Type B pancreatic cell (in vitro differentiated cells): ENCODE measurements at regions not wholly inside any gene's neighbourhood (a gene's known extent, or its start where the extent isn't known, plus 50 kb on each side); places are given as distances from the start of the nearest gene placed in this dataset.

Experiments
- DNase-seq: peaks from one replicate; pipeline ENCODE4 v3.0.0; 2021; ENCODE audit warnings: mixed read lengths; ENCODE audit not compliant: unreplicated experiment; ENCODE audit errors: extremely low spot score
- H3K27ac Mint-ChIP-seq: 2 replicates; pipeline ENCODE4 v1.8.0; 2021; ENCODE audit warnings: mild to moderate bottlenecking, mixed read lengths
- H3K27me3 Mint-ChIP-seq: 2 replicates; pipeline ENCODE4 v1.8.0; 2021; ENCODE audit warnings: mixed read lengths
- H3K36me3 Mint-ChIP-seq: 2 replicates; pipeline ENCODE4 v1.8.0; 2021; ENCODE audit warnings: mixed read lengths
- H3K4me1 Mint-ChIP-seq: one replicate; pipeline ENCODE4 v1.8.0; 2021; ENCODE audit warnings: mixed read lengths; ENCODE audit not compliant: unreplicated experiment
- H3K4me3 Mint-ChIP-seq: 2 replicates; pipeline ENCODE4 v1.8.0; 2021; ENCODE audit warnings: mild to moderate bottlenecking, mixed read lengths
- H3K9me3 Mint-ChIP-seq: 2 replicates; pipeline ENCODE4 v1.8.0; 2021; ENCODE audit warnings: mixed read lengths
- TF ChIP-seq, protein P1 (sequence below): fragments of 200-600 bp; sonication (generic); conservative IDR thresholded peaks from 2 replicates; pipeline ENCODE4 v1.5.0; 2021; ENCODE audit warnings: antibody characterized with exemption, mild to moderate bottlenecking

DNA sequence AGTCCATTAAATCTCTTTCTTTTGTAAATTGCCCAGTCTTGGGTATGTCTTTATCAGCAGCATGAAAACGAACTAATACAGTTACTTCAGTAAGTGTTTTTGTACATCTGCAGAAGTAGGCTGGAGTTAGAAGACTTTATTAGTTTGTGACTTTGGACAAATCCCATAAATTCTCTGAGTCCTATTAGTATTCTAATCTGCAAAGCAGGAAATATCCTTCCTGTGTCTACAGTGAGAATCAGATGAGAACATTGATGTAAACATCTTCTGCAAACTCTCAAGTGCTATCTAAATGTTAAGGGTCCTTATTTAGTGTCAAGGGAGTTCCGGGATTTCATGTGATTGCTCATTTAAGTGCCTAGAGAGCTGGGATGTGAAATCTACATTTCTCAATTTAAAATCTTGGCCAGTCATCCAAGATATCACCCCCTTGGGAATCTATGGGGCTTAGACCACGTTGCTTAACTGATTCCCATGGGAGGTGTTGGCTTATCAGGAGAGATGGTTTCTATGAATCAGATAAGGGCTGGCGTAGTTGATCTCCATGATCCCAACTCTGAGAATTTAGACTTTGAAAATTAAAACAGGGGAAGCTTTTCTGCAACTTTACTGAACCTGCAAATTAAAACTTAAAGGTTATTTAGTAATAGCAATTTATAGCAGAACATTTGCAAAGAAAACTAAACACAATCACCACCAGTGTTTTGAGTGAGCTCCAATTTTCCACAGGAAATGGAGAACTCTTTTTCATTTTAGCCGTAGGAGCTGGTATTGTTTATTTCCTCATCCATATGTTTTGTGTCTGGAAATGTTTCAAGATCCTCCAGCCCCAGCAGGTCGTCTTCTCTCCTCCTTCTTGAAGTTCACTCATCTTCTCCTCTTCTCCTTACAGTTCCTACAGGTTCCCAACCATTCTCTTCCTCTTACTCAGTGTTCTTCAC is 241.6 kb upstream of the CD180 start:
- Mint-ChIP-seq H3K9me3 (peaks cover 11% of the 10 kb centered on the region), H3K27me3 (peaks cover 6% of the 10 kb centered on the region), H3K36me3 (no peaks in the 10 kb centered on the region), H3K4me1 (peaks cover 9% of the 10 kb centered on the region), H3K4me3 (no peak overlapping the region), H3K27ac (no peak overlapping the region)
- TF ChIP-seq, protein P1, sequence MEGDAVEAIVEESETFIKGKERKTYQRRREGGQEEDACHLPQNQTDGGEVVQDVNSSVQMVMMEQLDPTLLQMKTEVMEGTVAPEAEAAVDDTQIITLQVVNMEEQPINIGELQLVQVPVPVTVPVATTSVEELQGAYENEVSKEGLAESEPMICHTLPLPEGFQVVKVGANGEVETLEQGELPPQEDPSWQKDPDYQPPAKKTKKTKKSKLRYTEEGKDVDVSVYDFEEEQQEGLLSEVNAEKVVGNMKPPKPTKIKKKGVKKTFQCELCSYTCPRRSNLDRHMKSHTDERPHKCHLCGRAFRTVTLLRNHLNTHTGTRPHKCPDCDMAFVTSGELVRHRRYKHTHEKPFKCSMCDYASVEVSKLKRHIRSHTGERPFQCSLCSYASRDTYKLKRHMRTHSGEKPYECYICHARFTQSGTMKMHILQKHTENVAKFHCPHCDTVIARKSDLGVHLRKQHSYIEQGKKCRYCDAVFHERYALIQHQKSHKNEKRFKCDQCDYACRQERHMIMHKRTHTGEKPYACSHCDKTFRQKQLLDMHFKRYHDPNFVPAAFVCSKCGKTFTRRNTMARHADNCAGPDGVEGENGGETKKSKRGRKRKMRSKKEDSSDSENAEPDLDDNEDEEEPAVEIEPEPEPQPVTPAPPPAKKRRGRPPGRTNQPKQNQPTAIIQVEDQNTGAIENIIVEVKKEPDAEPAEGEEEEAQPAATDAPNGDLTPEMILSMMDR = no peak
- DNase-seq = no peak

DNA sequence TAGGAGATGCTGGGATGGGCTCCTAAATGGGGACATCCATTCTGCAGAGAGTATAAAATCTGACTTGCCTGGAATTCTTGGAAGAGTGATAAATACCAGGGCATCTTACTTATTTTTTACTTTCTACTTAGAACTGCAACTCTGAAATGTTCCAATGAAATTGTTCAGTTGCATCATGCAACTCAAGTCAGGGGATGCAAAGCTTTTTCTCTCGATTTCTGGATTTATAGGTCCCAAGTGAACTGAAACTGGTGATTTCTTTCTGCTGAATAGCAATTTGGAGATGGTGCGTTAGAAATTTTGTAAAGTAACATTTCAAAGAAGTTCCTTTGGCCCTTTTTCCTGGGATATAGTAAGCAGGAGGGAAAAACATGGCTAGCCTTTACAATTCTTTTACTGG is 238.4 kb upstream of the CD180 start:
- no peak overlapping the region for H3K4me3 Mint-ChIP-seq
- TF ChIP-seq, protein P1 = no peak
- no peak for DNase-seq
- H3K27ac Mint-ChIP-seq = no peak overlapping the region
- no peaks in the 10 kb centered on the region for H3K36me3 Mint-ChIP-seq
- peaks cover 8% of the 10 kb centered on the region for H3K27me3 Mint-ChIP-seq
- H3K4me1 Mint-ChIP-seq = peaks cover 17% of the 10 kb centered on the region
- H3K9me3 Mint-ChIP-seq = peaks cover 18% of the 10 kb centered on the region

DNA sequence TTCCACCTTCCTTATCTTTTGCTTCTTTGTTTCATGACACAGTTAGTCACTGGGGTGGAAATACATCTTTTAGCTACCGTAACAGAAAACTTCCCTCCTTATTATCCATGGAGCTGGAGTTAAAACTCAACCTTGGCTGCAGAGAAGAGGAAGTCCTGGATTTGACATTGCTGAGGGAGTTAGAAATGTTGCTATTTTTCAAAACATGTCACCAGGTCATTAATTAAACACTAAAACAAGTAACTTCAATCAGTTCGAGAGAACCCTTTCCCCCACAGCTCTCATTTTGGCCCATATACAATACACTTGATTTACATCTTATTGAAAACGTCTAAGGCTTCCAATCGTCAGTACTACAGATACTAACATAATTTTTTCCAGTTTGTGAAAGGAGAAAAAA is 237.9 kb upstream of the CD180 start:
- H3K4me3 Mint-ChIP-seq = no peak overlapping the region
- no peak for DNase-seq
- peaks cover 8% of the 10 kb centered on the region for H3K27me3 Mint-ChIP-seq
- TF ChIP-seq, protein P1 = no peak
- peaks cover 17% of the 10 kb centered on the region for H3K4me1 Mint-ChIP-seq
- H3K27ac Mint-ChIP-seq = no peak overlapping the region
- peaks cover 18% of the 10 kb centered on the region for H3K9me3 Mint-ChIP-seq
- H3K36me3 Mint-ChIP-seq = no peaks in the 10 kb centered on the region

DNA sequence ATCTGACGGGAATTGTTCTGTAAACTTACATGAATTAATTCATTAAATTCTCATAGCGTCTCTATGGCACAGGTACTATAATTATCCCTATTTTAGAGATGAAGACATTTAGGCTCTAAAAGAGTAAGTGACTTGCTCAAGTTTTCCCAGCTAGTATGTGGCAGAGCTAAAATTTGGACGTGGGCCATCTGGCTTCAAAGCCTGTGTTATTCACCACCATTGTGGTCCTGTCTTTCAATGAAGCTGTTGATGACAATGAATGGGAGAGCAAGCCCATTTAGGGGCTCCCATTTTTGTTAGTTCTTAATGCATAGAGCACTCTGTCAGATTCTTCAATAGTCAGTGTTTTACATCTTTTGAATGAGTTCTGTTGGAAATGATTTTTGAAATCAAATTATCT is 236.0 kb upstream of the CD180 start:
- Mint-ChIP-seq H3K4me1 (peaks cover 13% of the 10 kb centered on the region), H3K36me3 (no peaks in the 10 kb centered on the region), H3K9me3 (peaks cover 11% of the 10 kb centered on the region), H3K27ac (no peak overlapping the region), H3K27me3 (peaks cover 5% of the 10 kb centered on the region), H3K4me3 (no peak overlapping the region)
- TF ChIP-seq, protein P1 = no peak
- DNase-seq = no peak

DNA sequence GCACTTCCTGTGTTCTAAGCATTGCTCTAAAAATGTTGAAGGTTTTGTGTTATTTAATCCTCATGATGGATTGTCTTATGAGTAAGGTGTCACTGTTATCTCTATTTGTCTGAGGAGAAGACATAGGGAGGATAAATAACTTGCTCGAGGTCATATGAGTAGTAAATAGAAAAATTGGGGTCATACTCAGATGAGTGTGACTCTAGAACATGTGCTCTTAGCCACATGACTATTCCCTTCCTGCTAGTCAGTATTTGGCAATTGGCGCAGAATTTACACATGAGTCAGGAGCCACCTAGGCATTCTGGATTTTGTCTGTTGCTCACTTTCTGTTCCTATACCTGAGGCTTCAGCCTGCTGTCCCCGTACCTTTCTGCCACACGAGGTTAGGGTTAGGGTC is 234.6 kb upstream of the CD180 start:
- Mint-ChIP-seq H3K9me3 (peaks cover 8% of the 10 kb centered on the region), H3K4me1 (peaks cover 24% of the 10 kb centered on the region), H3K36me3 (no peaks in the 10 kb centered on the region), H3K27me3 (peaks cover 5% of the 10 kb centered on the region), H3K4me3 (no peak overlapping the region), H3K27ac (no peak overlapping the region)
- no peak for DNase-seq
- TF ChIP-seq, protein P1 = no peak
